Umbilical cord (tissue), 1 donor: ENCODE measurements at regions not wholly inside any gene's neighbourhood (a gene's known extent, or its start where the extent isn't known, plus 50 kb on each side); places are given as distances from the start of the nearest gene placed in this dataset.
A peak's percentile ranks its signal among the peaks of the same experiment; 100 is the strongest.
"Not testable (repeated sequence)": the region's sequence is repeated elsewhere in the genome, so short reads cannot be mapped to it uniquely, and the experiment has no call there.

Experiments used
- DNase-seq: peaks from one replicate; pipeline ENCODE4 v3.0.0-alpha.2; 2015; ENCODE audit warnings: low spot score

DNA sequence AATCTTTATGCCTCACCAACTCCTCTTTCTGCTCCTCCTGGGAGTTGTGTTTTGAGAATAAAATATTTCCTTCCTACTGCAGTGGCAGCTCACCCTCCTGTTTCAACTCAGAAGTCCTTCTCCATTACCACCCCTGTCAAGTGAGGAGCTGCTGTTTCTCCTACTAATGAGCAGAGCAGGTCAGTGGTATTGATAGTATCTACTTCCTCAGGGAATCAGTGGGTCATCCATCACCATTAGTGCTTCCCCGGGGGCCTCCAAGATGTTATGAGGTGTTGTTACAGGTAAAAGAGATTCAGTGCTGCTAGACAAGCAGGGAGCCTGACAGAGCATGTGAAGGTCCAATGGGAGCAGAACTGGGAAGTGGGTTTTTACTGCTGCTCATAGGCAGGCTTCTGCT, 795.2 kb downstream of the REEP3 start:
- no peak for DNase-seq

DNA sequence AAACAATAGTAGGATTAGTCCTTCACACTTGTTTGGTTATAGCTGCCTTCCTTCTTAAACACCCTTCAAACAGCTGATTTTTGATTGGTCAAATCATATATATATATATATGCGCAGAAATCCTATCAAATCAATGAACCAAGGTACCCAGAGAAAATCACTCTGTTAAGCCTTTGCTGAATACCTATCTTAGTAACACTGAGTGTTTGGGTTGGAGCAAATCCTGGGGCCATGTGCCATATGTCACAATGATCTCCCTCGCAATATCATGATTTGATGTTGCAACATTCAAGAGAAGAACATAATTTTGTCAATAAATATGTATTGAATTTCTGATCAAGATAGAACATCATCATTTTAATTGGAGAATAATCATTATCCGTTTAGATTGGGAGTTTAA, 795.6 kb downstream of the REEP3 start:
- no peak for DNase-seq

DNA sequence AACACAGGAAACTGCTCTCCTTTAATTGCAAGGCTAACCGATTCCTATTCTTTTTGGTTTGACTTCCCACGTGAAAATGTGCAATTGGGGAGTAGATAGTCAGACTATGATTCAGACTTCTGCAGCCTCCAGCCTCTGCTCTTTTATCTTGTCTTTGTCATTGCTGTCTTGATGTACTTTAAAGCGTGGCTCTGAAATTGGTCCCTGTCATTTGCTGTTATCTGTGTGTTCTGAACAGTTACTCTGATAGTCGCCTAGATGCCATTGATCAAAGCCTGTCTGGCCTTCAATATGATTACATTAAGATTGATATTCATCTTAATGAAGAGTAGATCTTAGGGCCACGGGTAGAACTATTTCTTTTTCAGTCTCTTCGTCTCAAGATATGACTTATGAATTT, 799.2 kb downstream of the REEP3 start:
- DNase-seq, result no peak

DNA sequence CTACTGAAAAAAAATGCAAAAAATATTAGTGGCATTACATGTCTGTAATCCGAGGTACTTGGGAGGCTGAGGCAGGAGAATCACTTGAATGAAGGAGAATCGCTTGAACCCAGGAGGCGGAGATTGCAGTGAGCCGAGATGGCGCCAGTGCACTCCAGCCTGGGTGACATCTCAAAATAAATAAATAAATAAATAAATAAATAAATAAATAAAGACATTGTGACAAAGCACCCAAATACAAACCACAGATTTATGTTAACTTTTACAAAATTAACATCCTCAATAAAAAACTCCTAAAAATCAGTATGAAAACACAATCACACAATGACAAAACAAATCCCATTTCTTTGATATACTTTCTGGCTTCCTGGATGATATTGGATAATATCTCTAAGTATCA, 808.3 kb downstream of the REEP3 start:
- DNase-seq, result no peak

DNA sequence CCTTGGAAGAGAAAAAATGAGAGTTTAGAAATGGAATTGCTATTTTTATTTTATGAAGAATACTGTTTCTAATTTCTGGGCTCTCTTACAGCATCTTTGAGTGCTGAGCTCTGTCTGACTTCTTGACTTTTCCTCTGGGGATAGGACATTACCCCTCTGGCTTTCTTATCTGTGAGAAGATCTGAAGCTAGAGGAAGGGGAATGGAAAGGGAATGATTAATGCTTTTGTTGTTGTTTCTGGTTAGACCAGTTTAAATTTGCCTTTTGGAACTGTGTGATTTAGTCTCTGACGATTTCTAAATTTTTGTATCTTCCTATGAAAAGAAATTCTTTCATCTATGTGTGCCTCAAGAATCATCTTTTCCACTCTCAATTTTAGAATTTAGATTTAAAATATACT, 811.4 kb downstream of the REEP3 start:
- peak; percentile 28 for DNase-seq

DNA sequence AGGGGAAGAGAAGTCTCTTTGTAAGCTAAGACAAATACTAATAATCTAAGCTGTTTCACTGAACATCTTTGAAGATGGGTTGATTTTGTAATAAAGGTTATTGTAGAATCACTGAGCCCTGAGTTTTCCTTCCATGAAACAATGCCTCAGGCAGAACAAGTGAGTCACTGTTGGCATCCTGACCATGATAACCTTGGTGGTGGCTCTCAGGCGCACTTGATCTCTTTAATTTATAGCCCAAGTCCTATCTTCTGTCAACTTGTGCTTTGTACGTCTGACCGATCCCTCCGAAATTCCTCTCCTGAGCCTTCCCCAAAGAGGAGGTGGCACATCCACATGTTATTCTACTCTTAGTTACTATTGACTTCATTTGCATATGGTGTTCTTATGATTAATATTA, 812.9 kb downstream of the REEP3 start:
- no peak for DNase-seq

DNA sequence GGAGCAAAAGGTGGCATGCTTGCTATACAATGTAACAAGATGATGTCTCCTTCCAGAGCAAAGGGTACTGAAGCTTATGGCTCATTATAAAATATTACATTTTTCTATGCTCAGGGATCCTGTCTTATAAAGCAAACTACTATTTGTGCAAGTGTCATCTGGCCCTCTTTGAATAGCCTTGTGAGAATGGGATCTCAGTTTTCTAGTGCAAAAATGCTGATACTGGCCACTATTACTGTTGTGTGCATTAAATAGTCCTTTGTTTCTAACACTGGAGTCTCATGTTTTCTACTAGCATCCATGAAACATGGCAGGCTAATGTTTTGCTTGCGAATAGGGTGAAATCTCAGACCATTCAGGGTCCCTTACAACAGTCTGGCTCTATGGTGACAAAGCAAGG, 823.0 kb downstream of the REEP3 start:
- no peak for DNase-seq

DNA sequence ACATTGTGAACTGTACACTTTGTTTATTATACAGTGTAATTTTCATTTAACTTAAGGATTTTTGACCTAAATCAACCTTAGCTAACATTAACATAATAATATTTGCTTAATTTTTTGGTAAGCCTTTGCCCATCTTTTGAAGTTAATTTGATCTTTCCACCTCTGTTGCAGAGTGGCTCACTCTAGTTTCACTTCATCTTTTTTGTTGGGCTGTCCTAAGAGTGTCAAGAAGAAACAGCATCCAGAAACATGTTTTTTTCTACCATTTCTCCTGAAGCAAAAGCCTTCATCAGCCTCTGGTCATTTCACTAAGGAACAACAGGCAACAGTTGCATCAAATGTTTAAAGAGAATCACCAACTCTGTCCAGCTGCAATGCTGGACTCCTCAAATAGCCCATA, 824.7 kb downstream of the REEP3 start:
- no peak for DNase-seq

DNA sequence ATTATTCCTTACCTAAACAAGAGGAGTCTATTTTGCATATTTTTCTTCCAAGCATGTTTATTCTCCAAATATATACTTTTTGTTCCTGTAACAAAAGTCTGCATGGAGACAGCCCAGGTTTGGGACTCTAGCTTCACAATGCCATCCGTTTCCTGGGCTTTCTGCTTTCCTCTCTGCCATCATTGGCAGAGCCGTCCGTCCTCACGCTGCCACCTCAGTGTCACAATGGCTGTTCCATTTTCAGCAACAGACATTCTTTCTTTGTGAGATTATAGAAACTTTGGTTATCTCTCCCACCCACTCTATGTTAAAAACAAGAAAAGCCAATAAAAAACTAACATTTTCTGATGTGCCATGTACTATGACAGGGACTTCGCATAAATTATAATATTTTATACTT, 825.2 kb downstream of the REEP3 start:
- no peak for DNase-seq

DNA sequence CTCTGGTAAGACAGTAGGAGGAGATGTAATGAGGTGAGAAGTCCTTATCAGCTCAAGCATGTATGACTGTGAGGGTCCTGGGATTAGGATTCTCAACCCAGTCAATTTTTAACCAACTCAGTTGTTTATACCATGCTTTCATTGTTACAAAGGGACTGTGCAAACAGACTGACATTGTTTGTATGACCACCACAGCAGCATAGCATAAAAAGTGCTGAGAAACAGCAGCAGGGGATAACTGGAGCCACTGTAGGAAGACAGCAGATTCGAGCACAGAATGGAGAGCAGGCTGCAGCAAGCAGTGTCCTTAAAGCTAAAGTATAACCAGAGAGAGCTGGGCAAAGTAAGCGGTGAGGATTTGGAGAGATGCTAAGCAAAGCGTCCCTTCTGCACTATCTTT, 829.5 kb downstream of the REEP3 start:
- DNase-seq, result no peak

DNA sequence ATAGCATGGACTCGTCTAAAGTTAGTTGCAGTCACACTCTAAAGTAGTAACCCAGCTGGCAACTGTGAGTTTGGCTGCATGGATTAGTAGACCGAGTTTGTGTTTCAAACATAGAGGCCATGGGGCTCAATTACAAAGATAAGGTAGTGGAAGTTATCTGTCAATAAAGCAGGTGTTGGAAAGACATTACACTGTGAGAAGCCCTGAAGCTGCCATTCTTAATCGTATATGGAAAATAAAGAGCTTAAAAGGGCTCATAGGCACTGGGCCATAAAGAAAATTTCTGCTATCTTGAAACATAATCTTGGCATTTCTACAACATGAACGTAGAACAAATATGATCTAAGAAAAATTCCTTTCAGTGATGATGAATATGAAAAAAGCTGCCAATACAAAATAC, 837.7 kb downstream of the REEP3 start:
- DNase-seq, result no peak

DNA sequence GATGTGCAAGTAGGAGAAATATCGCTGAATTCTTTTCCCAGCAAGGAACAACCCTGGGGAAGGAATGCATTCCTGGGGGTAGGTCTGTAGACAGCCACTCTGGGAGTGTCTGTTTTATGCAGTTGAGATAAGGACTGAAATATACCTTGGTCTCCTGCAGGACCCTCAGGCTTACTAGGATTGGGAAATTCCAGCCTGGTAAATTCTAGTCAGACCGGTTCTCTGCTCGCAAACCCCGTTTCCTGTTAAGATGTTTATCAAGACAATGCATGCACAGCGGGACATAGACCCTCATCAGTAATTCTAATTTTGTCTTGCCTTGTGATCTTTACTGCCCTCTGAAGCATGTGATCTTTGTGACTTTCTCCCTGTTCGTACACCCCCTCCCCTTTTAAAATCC, 839.0 kb downstream of the REEP3 start:
- DNase-seq, result not testable (repeated sequence)

DNA sequence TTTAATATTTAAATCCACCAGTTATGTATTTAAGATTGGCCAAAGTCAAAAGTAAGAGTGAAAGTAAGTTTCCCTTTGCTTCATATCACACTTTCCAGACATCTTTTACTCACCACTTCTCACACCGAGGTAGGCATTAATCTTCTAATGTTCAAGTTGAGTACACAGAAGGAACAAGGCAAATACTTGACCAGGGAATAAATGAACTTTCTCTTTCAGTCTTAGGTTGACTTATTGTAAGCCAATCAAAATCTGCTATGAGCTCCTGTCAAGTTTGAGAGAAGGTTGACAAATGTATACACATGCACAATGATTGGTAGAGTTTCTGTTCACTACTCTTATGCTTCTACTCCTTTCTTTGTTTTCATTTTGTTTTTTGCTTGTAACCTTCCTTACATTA, 842.5 kb downstream of the REEP3 start:
- DNase-seq, result no peak

DNA sequence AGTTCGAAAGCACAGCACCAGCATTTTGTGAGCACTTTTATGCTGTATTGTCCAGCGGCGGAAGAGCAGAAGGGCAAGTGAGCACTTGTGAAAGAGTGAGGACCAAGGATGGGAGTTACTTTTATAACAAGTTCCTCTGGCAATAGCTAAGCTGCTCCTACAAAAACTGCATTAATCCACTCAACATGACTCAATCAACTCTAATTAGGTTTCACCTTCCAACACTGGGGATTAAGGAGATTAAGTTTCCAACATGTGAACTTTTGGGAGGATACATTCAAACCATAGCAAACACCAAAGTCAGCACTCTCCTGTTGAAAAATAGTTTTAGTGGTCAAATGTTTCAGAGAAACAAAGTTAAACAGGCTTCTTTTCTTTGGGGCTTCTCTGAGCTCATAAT, 844.5 kb downstream of the REEP3 start:
- no peak for DNase-seq

DNA sequence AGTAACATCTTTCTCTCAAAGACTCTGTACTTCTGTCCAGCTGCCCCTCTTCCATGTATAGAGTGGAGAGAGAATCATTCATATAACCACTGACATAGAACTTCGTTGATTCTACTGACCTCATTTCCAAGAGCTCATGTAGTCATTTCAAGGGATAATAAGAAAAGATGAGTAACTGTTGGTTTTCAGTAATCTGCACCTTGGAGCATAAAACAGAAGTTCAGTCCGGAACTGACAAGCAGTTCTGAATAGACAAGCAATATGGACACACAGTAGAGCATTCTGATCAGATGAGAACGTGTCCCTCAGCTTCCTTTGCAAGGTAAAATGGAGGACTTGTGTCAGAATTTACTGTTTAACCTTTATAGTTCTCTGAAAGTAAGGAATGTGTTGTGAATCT, 847.1 kb downstream of the REEP3 start:
- no peak for DNase-seq

DNA sequence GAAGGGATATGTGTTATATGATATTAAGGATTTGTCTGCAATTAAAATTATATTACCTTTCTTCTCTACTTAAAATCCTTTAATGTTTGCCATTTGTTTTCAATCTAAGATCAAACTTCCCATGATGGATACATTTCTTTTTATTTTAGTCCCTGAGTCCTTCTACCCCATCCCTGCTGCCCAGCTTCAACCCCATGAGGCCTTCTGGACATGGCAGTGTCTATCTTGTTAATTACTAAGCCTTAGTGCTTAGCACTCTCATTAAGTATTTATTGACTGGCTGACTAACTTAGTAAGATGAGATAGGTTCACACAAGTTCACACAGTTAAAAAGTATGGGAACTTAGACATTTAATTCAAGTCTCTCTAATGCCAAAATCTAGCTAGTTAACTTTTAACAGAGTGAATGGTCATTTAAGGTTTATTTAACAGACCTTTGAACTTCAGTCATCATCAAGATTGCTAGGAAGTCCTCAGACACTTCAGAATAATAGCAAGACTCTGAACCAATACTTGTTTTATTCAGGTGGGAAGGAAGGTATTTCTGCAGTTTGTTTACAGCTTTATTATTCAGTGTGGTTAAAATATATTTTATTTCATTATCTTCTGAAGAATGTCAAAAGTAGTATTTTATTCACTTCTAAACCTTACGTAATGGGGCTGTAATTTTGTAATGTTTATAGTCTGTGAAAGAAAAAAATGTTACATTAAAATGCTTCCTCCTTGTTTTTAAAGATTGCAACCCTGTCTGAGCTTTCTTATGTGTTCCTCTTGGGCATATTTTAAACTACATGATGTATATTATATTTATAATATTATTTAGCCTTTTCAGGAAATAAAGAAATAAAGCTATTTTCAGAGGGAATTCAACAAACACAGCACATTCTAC, 848.9 kb downstream of the REEP3 start:
- DNase-seq, result no peak

DNA sequence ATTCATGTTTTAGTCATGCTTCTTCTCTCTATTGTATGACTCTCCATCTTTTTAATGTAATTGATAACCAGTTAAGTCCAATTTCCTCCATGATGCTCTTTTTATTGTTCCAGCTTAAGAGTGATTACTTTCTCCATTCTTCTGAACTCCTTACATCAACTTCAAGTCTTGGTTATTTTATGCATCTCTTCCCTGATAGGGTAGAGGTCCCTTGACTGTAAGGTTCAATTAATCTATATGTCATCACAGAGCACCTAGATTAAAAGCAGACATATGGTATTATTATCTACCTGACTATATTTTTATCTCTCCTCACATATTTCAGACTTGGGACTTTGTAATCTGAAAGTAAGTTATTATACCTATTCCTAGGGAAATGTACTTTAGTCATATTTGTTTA, 853.1 kb downstream of the REEP3 start:
- DNase-seq, result no peak

DNA sequence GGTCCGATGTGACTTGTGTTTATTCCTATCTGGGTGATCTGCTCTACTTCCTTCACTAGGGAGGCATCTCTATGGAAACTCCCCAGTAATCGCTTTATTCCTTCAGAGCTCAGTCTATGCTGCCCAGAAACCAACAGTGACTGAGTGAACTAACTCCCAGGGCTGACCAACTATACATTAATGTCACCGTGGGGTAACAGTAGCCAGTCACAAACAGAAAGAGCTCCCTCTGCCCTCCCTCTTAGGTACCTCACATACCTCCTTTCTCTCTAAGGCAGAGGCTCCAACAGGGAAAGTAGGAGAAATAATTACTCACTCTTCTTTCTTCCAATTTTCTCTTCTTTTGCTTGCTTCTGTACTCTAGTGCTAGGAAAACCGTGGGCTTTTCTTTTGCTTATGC, 855.0 kb downstream of the REEP3 start:
- DNase-seq, result no peak

DNA sequence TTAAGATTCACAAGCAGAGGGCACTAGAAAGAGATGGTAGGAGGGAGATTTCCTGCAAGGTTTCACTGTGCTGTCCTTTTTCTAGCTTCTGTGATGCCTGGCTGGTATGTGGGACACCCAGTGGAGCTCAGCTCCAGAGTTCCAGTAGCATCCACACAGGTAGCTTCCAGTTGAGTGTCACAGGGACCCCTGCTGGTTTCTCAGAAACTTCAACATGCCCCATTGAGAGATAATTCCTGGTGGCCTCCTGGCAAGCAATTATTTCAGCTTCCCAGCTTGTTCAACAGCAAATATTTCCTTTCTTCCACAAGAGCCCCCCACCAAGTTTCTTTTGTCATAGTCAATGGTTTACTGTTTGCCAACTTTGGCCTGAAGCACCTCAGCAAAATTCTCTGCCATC, 858.7 kb downstream of the REEP3 start:
- no peak for DNase-seq

DNA sequence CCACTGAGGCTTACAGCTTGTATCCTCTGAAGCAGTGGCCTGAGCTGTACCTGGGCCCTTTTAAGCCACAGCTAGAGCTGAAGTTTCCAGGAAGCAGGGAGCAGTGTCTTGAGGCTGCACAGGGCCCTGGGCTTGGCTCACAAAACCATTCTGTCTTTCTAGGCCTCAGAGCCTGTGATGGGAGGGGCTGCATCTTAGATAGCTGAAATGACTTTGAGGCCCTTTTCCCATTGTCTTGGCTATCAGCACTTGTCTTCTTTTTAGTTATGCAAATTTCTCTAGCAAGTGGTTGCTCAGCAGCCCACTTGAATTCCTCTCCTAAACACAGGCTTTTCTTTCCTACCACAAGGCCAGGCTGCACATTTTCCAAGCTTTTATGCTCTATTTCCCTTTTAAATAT, 864.2 kb downstream of the REEP3 start:
- no peak for DNase-seq

DNA sequence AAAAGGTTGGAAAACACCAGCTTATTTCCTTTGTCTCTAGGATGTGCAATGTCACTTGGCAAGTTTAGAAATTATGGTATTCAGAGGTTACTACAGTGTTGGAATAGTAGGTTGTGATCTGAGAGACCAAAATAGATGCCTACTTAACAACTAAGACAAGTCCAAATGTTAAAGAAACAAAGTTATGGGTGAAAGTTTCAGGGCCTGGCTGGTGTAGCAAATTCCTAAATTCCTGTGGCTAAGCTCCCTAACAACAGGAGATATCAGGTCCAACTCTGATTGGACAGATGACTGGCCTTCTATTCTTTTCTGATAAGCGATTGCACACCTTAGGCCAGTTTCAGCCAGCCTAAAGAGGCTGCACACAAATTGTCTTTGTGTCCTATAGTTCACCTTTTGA, 873.5 kb downstream of the REEP3 start:
- DNase-seq, result no peak

DNA sequence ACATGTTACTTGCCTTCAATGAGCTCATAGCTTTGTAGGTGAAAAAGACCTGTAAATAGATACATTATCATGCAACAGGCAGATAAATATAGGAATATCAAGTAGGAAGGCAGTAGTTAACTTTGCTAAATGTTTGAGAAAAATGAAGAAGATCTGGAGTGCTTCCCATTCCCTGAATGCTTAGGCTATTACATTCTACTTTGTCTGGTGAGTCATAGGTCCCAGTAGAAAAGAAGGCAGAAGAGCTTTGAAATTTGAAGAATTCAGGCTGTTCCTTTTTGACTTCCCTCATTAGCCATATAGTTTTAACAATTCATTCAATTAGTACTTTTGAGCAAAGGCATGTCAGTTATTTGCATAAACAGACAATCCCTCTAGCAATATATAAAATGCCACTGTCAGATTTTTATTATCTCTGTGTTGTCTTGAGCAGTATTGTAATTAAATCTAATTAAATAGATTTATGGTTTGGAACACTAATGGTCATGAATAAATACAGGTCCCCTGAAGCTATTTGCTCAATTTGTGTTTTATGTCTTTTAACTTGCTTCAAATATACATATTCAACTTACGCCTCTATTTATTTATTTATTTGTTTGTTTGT, 875.0 kb downstream of the REEP3 start:
- DNase-seq, result peak; percentile 77

DNA sequence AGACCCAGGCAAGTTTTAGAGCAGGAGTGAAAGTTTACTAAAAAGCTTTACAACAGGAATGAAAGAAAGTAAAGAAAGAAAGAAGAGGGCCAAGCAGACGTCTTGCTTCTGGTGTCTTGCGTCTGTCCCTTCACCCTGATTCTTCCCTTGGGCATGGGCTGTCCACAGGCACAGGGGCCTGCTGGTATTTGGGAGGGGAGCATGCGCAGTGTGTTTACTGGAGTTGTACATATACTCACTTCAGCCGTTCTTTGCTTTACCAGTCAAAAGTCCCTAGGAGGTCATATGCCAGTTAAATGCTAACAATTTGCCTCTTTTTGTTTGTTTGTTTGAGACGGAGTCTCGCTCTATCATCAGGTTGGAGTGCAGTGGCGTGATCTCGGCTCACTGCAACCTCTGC, 875.9 kb downstream of the REEP3 start:
- no peak for DNase-seq
